CD4-positive, alpha-beta T cell treated with Interleukin-1 beta for 1 hour (primary cell): ENCODE measurements at regions not wholly inside any gene's neighbourhood (a gene's known extent, or its start where the extent isn't known, plus 50 kb on each side); places are given as distances from the start of the nearest gene placed in this dataset.

ENCODE experiments used
- DNase-seq, 2 donors: peaks; one replicate each; pipeline ENCODE4 v3.0.0-alpha.2; 2020 to 2022

DNA sequence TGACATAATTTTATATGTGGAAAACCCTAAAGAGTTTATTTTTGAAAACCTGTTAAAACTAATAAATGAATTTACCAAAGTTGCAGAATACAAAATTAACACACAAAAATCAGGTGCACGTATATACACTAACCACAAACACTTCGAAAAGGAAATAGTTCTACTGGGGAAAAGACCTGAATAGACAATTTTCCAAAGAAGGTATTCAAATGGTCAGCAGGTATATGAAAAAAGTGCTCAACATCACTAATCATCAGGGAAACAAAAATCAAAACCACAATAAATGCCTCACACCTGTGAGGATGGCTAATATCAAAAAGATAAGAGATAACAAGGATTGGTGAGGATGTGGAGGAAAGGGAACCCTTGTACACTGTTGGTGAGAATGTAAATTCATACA lies 110.6 kb downstream of the PXDC1 start:
- DNase-seq: no peak

DNA sequence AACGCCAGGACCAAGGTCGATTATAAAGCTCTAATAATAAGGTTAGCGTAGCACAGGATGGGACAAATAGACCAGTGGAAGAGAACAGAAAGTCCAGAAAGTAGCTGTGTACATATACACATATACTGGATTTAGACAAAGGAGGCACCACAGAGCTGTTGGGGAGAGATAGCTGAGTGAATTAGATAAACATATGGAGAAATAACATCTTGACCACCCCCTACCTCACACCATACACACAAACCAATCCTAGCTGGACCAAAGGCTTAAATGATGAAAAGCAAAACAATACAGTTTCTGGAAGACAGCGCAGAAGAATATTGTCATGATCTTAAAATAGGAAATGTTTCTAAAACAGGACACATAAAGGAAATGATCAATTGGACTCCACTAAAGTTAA lies 112.9 kb downstream of the PXDC1 start:
- DNase-seq: no peak

DNA sequence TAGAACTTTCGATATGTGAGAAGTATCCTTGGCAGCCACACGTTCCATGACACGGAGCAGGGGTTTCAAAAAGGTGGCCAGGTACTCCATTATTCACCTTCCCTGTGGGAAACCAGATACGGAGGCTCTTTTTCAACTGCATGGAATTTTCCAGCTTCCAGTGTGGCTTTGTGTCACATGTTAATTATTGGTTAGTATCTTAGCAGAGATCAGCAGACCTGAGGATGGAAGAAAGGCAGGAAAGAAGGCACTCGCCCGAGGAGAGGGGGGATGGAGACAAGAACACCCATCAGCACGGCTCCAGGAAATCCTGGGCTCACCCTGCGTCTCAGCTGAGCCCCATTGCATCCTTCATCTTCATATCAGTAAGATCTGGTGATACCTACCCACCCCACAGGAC lies 115.5 kb downstream of the PXDC1 start:
- DNase-seq: no peak

DNA sequence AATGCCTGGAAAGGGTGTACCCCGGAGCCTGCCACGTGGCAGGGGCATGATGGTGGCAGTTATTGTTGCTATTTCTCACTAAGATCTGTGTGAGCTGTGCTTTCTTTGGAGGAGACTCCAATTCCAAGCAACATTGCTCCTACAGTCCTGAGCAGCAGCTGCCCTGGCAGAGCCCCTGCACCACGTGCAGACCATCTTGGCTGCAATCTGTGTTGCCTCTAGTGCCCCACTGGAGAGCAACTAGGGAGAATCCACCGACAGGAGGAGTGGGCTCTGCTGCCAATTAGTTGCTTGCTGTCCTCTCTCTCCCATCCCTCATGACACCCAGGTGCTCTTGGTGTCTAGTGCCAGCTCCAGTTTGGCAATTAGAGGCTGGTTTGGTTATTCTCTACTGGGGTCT lies 116.0 kb downstream of the PXDC1 start:
- DNase-seq: no peak

DNA sequence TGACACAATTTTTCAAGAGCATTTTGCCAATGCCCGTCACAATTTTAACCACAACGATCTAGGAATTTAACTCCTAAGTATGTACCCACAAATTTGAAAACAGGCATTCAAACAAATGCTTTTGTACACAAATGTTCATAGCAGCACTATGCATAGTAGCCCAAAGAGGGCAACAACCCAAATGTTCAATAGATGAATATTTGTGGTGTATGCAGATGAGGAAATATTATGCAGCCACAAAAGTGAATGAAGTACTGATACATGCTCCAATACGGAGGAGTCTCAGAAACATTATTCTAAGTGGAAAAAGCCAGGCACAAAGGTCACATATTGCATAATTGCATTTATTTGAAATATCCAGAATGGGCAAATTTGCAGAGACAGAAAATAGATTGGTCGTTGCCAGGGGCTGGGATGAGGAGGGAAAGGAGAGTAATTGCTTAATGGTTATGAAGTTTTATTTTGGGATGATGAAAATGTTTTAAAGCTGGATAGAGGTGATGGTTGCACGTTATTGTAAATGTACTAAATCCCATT lies 117.2 kb downstream of the PXDC1 start:
- DNase-seq: no peak

DNA sequence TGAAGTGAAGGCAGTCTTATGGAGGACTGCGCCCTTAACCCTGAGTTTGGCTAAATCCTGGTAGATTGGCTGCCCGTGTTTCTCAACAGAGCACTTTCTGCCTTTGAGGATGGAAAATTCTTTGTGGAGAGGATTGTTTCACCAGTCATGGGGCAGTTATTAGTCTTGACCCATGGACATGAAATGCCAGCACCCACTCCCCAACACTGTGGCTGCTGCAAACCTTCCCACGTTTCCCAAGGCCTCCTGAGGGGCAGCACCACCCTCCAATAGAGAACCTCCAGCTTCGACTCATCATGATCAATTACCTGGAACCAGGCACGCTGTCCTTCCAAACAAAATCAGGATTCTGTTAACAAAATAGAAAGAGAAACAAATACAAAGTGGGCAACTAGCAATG lies 117.8 kb downstream of the PXDC1 start:
- DNase-seq: no peak

DNA sequence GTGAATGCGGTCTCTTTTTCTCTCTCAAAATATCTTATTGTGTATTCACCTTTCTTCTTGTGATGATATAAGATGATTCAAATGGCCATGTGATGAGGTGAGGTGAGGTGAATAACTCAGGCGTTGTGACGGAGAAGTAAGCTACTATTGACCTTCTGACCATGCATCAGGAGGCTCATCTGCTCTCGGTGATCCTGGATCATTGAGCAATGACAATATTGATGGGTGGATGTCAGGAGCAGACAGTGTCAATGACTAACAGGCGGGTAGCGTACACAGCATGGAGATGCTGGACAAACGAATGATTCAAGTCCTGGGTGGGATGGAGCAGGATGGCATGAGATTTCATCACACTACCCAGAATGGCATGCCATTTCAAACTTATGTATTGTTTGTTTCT lies 119.6 kb downstream of the PXDC1 start:
- DNase-seq: no peak

DNA sequence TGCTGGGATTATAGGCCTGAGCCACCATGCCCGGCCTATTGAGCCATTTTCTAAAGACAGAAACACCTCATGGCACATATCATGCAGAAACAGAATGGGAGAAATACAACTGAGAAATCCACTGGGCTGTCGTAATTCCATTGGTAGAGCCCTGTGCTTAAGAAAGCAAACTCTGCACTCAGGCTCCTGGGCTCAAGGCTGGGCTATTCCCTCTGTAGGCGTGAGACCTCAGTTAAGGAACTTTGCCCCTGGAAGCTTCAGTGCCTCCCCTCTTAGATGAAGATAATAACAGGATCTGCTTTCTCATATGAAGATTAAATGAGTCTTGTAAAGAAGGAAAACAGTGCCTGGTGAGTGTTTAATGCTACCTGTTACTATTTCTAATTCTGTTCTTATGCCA lies 120.3 kb downstream of the PXDC1 start:
- no peak for DNase-seq

DNA sequence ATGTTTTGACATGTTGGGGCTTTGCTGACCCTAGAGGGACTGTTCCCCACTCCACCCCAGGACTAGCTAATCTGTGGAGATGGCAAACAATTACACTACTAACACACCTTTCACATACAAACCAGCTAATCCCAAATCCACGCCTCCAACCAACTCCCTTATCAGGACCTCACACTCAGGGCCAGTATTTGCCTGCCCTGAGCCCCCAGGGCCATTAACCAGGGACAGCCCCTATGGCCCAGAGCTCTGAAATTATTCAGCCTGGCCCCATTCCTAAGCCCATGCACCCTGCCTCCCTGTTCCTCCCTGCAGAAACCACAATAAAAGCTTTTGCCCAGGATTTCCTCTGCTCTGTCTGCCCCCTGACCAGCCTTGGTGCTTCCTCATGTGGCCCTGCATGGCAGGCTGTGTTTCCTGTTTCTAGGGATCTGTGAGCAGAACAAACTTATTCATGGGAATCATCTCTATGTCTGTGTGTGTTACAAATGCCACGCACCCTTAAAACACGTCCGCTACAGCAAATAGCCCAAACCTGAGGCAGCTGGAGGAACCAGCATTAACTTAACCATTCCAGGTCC lies 121.2 kb downstream of the PXDC1 start:
- no peak for DNase-seq

DNA sequence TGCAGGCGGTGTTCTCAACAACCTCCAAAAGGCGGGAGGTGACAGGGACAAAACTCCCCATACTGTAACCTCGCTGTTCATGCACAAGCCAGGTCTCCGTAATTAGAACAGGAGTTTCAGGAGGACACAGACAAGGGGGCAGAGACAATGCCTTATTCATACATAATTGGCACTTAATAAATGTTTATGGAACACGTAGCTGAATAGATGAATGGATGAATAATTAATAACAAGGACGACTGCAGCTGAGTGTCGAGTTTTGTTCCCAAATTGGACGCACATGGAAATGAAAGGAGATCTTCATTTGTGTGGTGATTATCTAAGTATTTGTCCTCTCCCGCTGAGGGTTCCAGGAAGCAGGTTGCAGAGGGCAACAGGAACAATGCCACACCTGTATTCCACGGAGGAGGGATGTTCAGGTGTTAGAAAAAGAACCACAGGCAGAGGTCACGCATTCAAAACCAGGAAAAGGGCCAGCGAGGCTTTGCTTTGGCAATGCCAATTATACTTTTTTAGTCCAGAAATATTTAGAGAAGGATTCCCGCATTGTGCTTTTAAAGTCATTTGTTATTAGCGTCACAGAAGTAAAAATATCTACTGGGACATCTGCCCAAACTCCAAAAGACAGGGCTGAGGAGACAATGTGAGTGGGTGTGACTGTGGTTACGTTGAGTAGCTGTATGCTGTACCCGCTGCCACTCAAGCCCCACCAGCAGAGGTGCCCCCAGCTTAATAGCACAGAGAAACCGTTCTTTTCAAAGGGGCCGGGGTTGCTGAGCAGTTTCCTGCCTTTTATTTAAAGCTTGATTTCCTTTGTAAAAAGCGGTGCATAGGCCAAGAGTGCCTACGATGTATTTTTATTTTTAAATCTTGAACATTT lies 123.3 kb downstream of the PXDC1 start:
- DNase-seq: no peak

DNA sequence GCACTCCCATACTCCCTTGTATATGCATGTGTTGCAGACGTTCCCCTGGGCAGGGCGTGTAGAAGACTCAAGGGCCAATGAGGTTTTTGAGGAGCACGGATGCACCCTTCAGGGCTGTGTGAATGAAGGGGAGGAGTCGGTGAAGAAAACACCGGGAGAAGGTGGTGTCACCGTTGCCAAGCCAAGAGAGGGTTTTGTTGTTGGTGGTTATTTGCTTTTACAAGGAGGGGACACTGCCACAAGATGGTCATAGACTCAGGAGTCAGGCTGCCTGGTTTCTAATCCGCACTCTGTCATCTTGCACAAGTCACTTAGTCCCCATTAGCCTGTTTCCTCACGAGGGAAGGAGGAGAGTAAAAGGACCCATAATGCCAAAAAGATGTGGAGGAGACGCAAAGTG lies 124.0 kb downstream of the PXDC1 start:
- no peak for DNase-seq

DNA sequence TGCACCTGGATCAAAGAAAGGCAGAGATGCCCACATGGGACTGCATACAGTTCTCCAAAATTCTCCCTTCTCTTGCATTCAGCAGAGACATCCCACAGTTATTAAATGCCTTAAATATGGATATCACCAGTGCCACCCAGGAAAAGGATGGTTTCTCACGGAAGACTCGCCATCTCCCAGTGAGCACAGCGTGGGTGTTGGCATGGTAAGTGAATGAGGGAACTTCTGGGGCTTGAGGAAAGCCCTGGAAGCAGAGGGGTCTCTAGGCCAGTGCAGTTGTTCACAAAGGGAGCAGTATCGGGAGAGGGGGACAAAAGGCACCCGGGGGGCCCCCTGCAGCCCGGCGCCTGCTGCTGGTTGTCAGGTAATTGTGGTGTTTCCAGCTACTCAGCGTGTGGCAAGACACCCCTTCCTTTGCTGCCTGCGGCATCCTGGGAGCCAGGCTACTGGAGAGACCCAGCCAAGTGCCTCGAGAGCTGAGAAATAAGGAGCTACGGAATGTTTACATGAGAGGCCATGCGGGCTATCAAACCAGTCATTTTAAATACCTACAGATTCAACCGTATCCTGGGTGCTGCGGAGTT lies 125.4 kb downstream of the PXDC1 start:
- no peak for DNase-seq

DNA sequence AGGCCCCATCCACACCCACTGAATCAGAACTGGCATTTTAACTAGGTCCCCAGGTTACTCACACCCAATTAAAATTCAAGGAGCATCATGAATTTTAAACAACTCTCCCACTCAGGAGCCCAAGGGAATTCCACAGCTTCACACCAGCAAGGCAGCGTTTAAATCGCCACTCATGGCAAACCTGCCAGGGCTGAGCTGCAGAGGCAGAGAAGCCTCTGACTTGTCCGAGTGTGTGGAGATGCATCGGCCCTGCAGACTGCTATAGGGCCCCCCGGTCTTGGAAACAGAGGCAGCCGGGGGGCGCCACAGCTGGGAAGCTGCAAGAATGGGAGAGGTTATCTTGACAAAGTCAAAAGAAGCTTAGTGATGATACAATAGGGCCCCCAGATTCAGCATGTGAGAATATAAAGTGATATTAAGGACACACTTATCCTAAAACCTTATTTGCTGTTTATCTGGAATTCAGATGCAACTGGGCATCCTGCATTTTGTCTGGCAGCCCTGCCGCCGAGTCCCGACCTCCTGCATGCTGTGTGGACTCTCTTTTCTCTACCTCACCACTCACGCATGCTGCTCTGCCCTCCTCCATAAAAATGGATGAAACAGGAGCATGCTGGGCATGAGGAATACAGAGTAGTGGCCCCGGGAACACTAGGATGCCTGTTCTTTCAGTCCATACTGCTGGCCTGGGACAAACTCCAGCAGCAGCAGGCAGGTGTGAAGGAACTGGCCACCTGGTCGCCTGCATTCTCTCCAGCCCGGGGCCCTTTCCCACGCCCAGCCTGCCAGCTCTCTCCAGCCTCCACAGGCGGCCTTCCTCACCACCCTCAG lies 126.1 kb downstream of the PXDC1 start:
- no peak for DNase-seq

DNA sequence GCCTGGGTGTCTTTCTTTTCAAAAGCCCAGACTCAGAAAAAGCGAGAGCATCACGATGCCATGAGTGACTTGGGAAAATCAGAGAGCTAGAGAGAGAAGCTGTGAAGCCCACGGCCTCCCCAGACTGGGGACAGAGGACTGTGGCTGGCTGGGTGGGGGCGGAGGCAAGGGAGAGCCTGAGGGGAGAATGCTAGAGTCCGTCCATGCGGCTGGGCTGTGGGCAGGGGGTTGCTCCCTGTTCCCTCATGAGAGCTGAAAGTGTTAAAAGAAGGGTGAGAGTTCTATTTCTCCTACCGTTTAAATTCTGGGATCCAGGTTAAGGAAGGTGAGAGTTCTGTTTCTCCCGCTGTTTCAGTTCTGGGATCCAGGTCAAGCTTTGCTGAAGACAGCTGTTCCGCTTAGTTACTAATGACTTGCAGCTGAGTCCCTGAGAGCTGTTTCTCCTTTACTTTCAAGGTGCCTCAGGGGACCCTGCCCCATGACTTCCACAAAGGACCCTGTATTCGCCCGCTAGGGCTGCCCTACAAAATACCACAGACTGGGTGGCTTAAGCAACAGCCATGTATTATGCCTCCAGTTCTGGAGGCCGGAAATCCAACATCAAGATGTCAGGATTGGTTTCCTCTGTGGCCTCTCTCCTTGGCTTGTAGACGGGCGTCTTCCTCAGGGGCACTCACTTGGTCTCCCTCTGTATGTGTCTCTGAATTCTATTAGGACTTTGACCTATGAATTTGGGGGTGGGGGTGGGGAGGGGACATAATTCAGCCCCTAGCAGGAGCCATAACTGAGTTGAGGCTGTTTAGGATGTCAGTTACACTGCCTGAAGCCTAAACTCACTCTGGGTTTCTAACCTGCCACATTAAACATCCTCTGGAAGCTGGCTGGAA lies 127.0 kb downstream of the PXDC1 start:
- DNase-seq: no peak

DNA sequence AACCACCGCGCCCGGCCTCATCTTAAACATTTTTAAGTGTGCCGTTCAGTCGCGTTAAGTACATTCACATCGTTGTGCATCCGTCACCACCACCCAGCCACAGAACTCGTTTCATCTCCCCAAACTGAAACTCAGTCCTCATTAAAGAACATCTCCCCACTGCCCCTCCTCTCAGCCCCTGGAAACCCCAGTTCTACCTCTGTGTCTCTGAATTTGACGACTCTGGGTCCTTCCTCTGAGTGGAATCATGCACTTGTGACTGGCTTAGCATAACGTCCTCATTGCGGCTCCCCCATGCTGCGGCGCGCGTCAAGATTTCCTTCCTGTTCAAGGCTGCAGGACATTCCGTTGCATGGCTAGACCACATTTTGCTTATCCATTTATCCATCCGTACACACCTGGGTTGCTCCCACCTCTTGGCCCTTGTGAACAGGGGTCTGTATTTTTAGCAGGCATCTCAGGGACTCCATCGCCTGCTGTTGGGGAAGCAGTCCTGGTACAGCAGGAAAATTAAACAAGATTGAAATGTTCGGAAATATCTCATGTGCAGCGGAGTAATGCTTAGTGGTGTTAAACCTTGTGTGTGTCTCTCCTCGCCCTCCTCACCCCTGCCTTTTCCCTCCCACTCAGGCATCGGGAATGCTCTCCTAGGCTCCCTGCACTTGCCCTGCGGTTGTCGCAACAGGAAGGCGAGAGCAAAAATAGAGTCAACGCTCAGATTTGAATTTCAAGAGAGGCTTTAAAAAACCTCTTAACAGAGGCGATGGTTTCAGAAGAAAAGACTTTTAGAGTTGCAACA lies 127.9 kb downstream of the PXDC1 start:
- no peak for DNase-seq

DNA sequence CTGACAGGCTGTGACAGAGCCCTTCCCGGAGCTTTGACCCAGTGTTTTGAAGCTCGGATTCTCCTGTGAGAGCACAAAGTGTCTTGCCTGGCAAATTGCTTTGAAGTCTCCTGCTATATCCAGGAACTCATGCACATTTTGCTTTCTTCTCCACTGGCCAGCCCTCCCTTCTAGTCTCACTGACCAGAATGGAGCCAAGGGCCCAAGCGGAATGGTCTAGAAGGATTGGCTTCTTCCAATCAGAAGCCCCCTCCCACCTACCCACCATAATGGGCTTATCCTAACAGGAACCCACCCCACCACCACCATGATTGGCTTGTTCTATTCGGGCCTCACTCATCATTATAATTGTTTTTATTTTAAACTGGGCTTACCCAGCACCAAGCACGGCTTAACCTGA lies 130.1 kb downstream of the PXDC1 start:
- DNase-seq: no peak

DNA sequence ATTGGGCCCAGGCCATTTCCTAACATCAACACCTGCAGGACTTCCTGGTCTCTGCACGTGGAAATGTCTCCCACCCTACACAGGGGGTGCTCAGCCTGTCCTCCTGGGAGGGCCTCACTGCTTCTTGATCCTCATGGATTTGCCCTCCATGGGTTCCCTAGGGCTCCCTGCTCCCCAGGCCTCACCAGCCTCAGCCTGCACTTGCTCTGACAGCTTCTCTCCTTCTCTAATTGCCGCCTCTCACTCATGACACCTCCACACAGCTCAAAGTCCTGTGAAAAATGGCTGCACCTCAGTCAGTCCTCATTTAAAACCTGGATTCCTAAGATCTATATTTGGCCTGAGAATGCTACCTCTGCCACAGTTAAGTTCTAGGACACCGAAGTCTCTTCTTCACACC lies 130.6 kb downstream of the PXDC1 start:
- no peak for DNase-seq

DNA sequence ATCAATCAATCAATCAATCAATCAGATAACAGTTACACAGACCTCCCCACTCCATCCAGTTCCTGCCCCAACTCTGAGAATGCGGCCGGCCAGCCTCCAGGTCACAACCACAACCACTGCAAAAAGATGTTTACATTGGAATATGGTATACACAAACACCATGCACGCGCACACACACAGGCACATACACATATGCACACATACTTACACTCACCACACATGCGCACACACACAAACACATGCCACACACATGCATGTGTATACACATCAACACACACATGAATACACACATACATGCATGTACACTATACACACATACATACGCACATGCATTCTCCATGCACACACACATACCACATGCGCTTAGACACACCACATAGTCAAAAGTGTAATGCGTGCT lies 131.1 kb downstream of the PXDC1 start:
- no peak for DNase-seq

DNA sequence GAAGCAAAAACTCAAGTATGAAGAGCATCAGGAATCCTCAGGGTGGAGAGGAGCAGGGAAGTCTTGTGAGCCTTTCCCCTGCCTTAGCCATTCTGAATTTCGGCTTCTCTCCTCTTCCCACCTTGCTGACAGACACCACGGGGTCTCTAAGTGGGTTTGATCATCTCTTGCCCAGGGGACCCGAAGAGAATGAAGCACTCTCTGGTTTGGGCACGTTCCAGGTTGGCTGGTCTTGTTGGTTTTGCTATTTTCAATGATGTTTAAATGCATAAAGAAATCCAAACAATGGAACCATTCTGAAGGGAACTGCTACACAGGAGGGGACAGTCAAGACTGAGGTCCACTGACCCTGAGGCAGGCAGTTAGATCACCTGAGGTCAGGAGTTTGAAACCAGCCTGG lies 131.7 kb downstream of the PXDC1 start:
- DNase-seq: no peak

DNA sequence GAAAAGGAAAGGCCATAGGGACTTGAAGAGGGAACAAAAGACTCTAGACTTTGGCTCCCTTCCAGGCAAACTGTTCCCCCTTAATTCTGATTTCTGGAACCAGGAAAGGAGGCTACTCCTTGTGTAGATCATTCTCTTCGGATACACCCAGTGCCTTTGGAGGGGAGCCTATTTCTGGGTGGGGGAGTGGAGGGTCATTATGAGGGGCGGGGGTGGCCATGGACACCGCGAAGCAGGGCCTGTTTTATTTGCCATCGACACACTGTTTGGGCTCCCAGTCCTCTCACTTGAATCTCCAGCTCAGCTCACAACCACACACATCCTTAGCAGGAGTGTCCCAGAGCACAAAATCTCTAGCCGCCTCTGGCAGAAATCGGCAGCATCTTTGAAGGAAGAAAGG lies 132.3 kb downstream of the PXDC1 start:
- DNase-seq: no peak

DNA sequence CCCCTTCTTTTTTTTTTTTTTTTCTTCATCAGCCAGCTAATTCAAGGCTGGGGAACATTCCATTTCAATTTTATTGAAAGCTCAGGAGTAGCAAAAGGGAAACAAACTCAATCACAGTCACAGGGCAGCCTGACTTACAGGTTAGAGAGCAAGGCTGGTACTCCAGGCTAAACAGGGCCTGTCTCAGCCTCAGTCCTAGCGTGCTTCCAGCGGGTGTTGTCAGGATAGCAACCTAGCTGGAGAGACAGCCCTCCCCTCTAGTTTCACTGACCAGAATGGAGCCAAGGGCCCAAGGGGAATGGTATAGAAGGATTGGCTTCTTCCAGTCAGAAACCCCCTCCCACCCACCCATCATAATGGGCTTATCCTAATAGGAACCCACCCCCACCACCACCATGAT lies 132.9 kb downstream of the PXDC1 start:
- DNase-seq: no peak
